Transverse colon (tissue), 4 donors: ENCODE measurements at regions not wholly inside any gene's neighbourhood (a gene's known extent, or its start where the extent isn't known, plus 50 kb on each side); places are given as distances from the start of the nearest gene placed in this dataset.

ENCODE experiments used
- DNase-seq: peaks from one replicate; pipeline ENCODE4 v3.0.0-alpha.2; 2019
- H3K27ac ChIP-seq, 4 donors: fragments of 200-600 bp; sonication (generic); 2 replicates each; pipeline ENCODE4 v1.5.1; 2016 to 2018; ENCODE audit warnings: inconsistent platforms in 4 of 4
- H3K27me3 ChIP-seq: fragments of 200-600 bp; sonication (generic); 2 replicates; pipeline ENCODE4 v1.5.1; 2017; ENCODE audit warnings: inconsistent platforms
- H3K36me3 ChIP-seq, 4 donors: fragments of 200-600 bp; sonication (generic); 2 replicates each; pipeline ENCODE4 v1.5.1; 2017 to 2019; ENCODE audit warnings: inconsistent platforms in 4 of 4
- H3K4me1 ChIP-seq, 4 donors: fragments of 200-600 bp; sonication (generic); 2 replicates each; pipeline ENCODE4 v1.5.1; 2017 to 2020; ENCODE audit warnings: inconsistent platforms in 4 of 4
- H3K4me3 ChIP-seq, 4 donors: fragments of 200-600 bp; sonication (generic); 1 replicate in 1 of 4; 2 replicates in 3 of 4; pipeline versions ENCODE4 v1.5.1 to v1.6.1; 2017 to 2019; ENCODE audit warnings: inconsistent platforms in 4 of 4
- H3K9me3 ChIP-seq, 2 donors: fragments of 200-600 bp; sonication (generic); 2 replicates each; pipeline ENCODE4 v1.5.1; 2017 to 2019; ENCODE audit warnings: inconsistent platforms in 2 of 2
- CTCF ChIP-seq, 5 experiments: fragments of 200-600 bp in 3 of 5; fragments of 450-650 bp in 2 of 5; sonication (generic) in 3 of 5; IDR thresholded peaks; 1 replicate in 2 of 5; 2 replicates in 3 of 5; pipeline ENCODE4 v1.5.1; 2016 to 2017; ENCODE audit warnings: antibody characterized with exemption in 5 of 5, inconsistent platforms in 3 of 5, mild to moderate bottlenecking in 2 of 5, moderate library complexity in 1 of 5
- EP300 ChIP-seq: sonication (generic); formaldehyde crosslinking; IDR thresholded peaks from one replicate; pipeline ENCODE4 v1.6.1; 2017; ENCODE audit warnings: antibody characterized with exemption, low read depth
- POLR2A ChIP-seq: fragments of 450-650 bp; IDR thresholded peaks from one replicate; pipeline ENCODE4 v1.6.1; 2016; ENCODE audit warnings: antibody characterized with exemption, mild to moderate bottlenecking, moderate library complexity
- POLR2AphosphoS5 ChIP-seq, 3 donors: sonication (generic); formaldehyde crosslinking; IDR thresholded peaks; one replicate each; pipeline ENCODE4 v1.6.1; 2016; ENCODE audit warnings: antibody characterized with exemption in 3 of 3
- WGBS, 2 donors: methylation state at CpG; one replicate each; pipeline ENCODE4 v1.1.5; 2018; ENCODE audit warnings: low coverage in 1 of 2; 5-methylcytosine and 5-hydroxymethylcytosine counted together
- in situ Hi-C, 4 donors: fragments of 200-750 bp; cut with MboI; loops; one replicate each; pipeline versions ENCODE4 v1.15.0 to v1.15.1; 2017; ENCODE audit warnings: low sequenced_read_pairs in 3 of 4, low pct_ligation_motif_present in 1 of 4, low pct_unique_long_range_greater_than_20kb in 1 of 4
- intact Hi-C: fragments of 100-400 bp; cut with DNase I; formaldehyde crosslinking; loops from one replicate; pipeline ENCODE4 v1.15.1; 2023; ENCODE audit warnings: low total_unique reads

- no peak overlapping the region for H3K27ac ChIP-seq
- in situ Hi-C loops, result no loop called here
- TF ChIP-seq CTCF (IDR thresholded peaks at IDR 0.05) (no peak), EP300 (no peak), POLR2AphosphoS5 (IDR thresholded peaks at IDR 0.05) (no peak), POLR2A (no peak)
- H3K36me3 ChIP-seq, result no peaks in the 10 kb centered on the region
- no peaks in the 10 kb centered on the region for H3K9me3 ChIP-seq
- H3K4me1 ChIP-seq, result no peaks in the 10 kb centered on the region
- H3K4me3 ChIP-seq, result no peak overlapping the region
- intact Hi-C loops, result no loop called here
- no peak for DNase-seq
- WGBS, 2 donors, result 33 to 68% methylated on average over 3 to 10 of the region's 10 CpGs
- peaks cover 8% of the 10 kb centered on the region for H3K27me3 ChIP-seq
Observed at GRCh38 chr17:79305376-79305767, 230.7 kb downstream of the ENGASE start.

- no peaks in the 10 kb centered on the region for H3K36me3 ChIP-seq
- in situ Hi-C loops (no loop called here), intact Hi-C loops (no loop called here)
- no peaks in the 10 kb centered on the region for H3K4me1 ChIP-seq
- no peaks in the 10 kb centered on the region for H3K9me3 ChIP-seq
- H3K4me3 ChIP-seq, result no peak overlapping the region
- 37 to 46% methylated on average over 5 to 13 of the region's 13 CpGs for WGBS, 2 donors
- TF ChIP-seq EP300, result no peak
- no peak for TF ChIP-seq POLR2A
- TF ChIP-seq POLR2AphosphoS5 (IDR thresholded peaks at IDR 0.05), result no peak
- no peak for TF ChIP-seq CTCF (IDR thresholded peaks at IDR 0.05)
- H3K27ac ChIP-seq, result no peak overlapping the region
- peaks cover 8% of the 10 kb centered on the region for H3K27me3 ChIP-seq
- DNase-seq, result no peak
Observed at GRCh38 chr17:79304884-79305283, 230.3 kb downstream of the ENGASE start.

- 74% methylated on average over 7 of the region's 7 CpGs; no CpG with 5 or more reads in 1 of the 2 donors for WGBS, 2 donors
- no peaks in the 10 kb centered on the region for H3K9me3 ChIP-seq
- in situ Hi-C loops, result no loop called here
- H3K36me3 ChIP-seq, result no peaks in the 10 kb centered on the region
- TF ChIP-seq POLR2AphosphoS5 (IDR thresholded peaks at IDR 0.05) (no peak), EP300 (no peak), POLR2A (no peak), CTCF (IDR thresholded peaks at IDR 0.05) (no peak)
- peaks cover 8% of the 10 kb centered on the region for H3K27me3 ChIP-seq
- H3K27ac ChIP-seq, result no peak overlapping the region
- DNase-seq, result no peak
- no peaks in the 10 kb centered on the region for H3K4me1 ChIP-seq
- H3K4me3 ChIP-seq, result no peak overlapping the region
- intact Hi-C loops, result no loop called here
Observed at GRCh38 chr17:79303641-79304205, 229.1 kb downstream of the ENGASE start.

- Histone ChIP-seq H3K27ac (no peak overlapping the region), H3K4me1 (no peaks in the 10 kb centered on the region), H3K27me3 (peaks cover 14% of the 10 kb centered on the region), H3K9me3 (no peaks in the 10 kb centered on the region), H3K36me3 (no peaks in the 10 kb centered on the region), H3K4me3 (no peak overlapping the region)
- in situ Hi-C loops (no loop called here), intact Hi-C loops (no loop called here)
- 75 to 80% methylated on average over 3 to 8 of the region's 8 CpGs for WGBS, 2 donors
- TF ChIP-seq CTCF (IDR thresholded peaks at IDR 0.05), result no peak
- TF ChIP-seq EP300, result no peak
- TF ChIP-seq POLR2AphosphoS5 (IDR thresholded peaks at IDR 0.05), result no peak
- no peak for TF ChIP-seq POLR2A
- no peak for DNase-seq
Observed at GRCh38 chr17:79301469-79301868, 226.8 kb downstream of the ENGASE start.
